Activated T-helper 17 cell treated with anti-CD3 and anti-CD28 coated beads, Interleukin-2, amount 50 U/mL, for 72 hours (primary cell): ENCODE measurements at regions not wholly inside any gene's neighbourhood (a gene's known extent, or its start where the extent isn't known, plus 50 kb on each side); places are given as distances from the start of the nearest gene placed in this dataset.
"Not testable (repeated sequence)": the region's sequence is repeated elsewhere in the genome, so short reads cannot be mapped to it uniquely, and the experiment has no call there.

Experiments used
- ATAC-seq: fragments of 150-1000 bp; cut with Tn5 transposase; replicated peaks from 2 replicates; pipeline ENCODE4 v1.10.0; 2021; ENCODE audit warnings: mild to moderate bottlenecking, moderate library complexity
- H3K27ac Mint-ChIP-seq: one replicate; pipeline ENCODE4 v1.8.0; 2022; ENCODE audit warnings: mixed read lengths
- H3K27me3 Mint-ChIP-seq: one replicate; pipeline ENCODE4 v1.8.0; 2022; ENCODE audit warnings: mixed read lengths
- H3K36me3 Mint-ChIP-seq: one replicate; pipeline ENCODE4 v1.8.0; 2022; ENCODE audit warnings: low read depth, mild to moderate bottlenecking, mixed read lengths
- H3K4me1 Mint-ChIP-seq: one replicate; pipeline ENCODE4 v1.8.0; 2022; ENCODE audit warnings: mixed read lengths
- H3K4me3 Mint-ChIP-seq: one replicate; pipeline ENCODE4 v1.8.0; 2022; ENCODE audit warnings: mild to moderate bottlenecking, mixed read lengths
- H3K9me3 Mint-ChIP-seq: one replicate; pipeline ENCODE4 v1.8.0; 2022; ENCODE audit warnings: mixed read lengths

DNA sequence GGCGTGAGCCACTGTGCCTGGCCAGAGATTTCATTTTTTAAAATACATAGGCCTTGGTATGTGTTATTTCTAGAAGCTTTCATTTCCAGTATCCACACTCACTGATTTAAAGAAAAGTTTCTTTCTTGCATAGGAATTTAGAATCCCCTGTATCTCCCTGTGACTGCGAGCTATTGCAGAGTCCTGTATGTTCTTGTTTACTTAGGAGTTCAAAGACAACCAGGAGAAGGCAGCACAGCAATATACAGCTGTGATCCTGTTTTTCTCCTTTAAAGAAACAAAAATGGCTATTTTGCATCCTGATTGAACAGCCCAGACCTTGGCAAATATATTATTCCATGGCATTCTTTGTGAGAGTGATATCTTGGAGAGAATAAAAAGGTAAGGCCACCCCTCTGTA, 185.0 kb upstream of the COX10 start:
- Mint-ChIP-seq H3K27ac (no peak overlapping the region), H3K27me3 (no peaks in the 10 kb centered on the region), H3K36me3 (no peaks in the 10 kb centered on the region), H3K4me3 (no peak overlapping the region), H3K9me3 (peaks cover 7% of the 10 kb centered on the region), H3K4me1 (no peaks in the 10 kb centered on the region)
- no peak for ATAC-seq

DNA sequence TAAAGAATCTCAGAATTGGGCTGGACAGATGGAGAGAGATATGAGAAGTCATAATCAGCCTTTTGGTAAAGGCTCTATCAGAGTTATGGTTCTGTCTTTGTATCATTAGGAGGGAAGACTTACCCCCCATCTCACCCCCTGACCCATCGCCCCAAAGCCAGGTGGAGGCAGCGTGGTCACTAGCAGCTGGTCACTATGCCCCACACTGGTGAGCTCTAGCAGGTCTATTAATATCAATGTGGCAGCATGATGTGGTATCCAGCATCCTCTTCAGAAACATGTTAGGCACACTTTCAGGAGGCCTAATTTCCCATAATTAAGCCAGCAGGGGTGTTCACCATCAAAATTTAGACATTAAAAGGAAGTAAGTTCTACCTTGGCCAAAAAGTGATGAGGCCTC, 183.8 kb upstream of the COX10 start:
- H3K9me3 Mint-ChIP-seq: peaks cover 7% of the 10 kb centered on the region
- no peak overlapping the region for H3K27ac Mint-ChIP-seq
- no peaks in the 10 kb centered on the region for H3K36me3 Mint-ChIP-seq
- H3K4me3 Mint-ChIP-seq: no peak overlapping the region
- no peaks in the 10 kb centered on the region for H3K4me1 Mint-ChIP-seq
- no peak for ATAC-seq
- H3K27me3 Mint-ChIP-seq: no peaks in the 10 kb centered on the region

DNA sequence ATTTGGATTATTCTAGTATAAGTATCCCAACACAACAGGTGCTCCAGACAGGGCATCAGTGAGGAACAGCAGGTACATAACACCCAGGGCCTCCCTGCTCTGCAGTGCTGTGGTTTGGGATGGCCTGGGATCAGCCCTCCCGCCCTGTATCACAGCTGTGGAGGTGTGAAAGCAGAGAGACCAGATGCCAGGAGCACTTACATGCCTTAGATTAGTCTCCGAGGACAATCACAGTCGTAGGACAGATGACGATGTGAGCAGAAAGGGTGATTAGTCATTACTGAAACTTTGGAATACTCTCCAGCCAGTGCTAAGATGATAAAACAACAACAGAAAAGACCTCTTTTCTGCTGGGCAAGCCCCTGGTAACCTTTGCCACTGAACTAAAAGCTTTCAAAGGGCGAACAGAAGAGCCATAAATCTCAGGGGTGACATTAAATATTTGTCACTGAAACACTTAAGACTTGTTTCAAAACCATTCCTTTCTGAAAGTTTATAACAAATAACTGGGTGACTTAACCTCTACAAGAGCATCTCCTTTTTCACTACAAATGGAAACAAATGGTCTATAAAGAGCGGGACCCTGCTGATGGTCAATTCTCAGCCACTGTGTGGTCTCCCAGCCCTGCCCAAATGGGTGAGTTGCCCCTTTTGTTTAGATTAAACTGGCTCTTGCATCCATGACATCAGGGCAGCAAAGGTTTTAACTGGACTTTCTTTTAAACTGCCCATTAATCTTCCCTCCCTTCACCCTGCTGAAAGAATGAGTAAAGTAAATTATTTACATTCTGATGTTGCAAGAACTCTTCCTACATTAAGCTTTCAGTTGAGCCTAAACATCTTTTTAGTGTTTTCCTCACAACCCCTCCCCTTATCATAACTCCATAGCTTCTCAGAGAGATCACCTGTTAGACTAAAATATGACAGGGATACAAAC, 183.1 kb upstream of the COX10 start:
- Mint-ChIP-seq H3K27me3 (no peaks in the 10 kb centered on the region), H3K9me3 (peaks cover 7% of the 10 kb centered on the region), H3K4me3 (no peak overlapping the region), H3K27ac (no peak overlapping the region), H3K36me3 (no peaks in the 10 kb centered on the region), H3K4me1 (no peaks in the 10 kb centered on the region)
- no peak for ATAC-seq

DNA sequence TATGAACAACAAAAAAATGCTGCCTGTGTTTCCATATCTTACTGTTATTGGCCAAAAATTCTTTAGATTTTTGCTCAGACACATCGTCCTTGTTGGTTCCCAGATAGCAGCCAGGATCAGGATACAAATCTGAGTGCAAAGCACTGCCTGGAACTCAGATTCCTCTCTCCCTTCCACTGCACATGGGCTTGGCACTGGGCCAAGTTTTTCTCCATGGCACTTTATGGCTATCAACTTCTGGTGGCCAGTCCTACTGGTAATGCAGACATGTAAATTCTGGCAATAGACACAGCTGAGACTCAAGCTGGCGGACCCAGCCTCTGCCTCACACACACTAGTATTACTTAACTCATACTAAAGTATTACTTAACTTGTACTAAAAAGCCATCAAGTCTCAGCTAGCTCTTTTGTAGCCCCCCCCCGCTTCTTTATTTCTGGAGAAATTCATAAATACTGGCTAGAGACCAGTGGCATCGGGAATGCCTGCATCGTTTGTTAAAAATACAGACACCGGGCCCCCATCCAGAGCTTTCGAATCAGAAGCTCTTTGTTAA, 181.2 kb upstream of the COX10 start:
- H3K9me3 Mint-ChIP-seq: no peaks in the 10 kb centered on the region
- H3K4me3 Mint-ChIP-seq: no peak overlapping the region
- no peaks in the 10 kb centered on the region for H3K27me3 Mint-ChIP-seq
- H3K27ac Mint-ChIP-seq: no peak overlapping the region
- no peaks in the 10 kb centered on the region for H3K4me1 Mint-ChIP-seq
- H3K36me3 Mint-ChIP-seq: no peaks in the 10 kb centered on the region
- no peak for ATAC-seq

DNA sequence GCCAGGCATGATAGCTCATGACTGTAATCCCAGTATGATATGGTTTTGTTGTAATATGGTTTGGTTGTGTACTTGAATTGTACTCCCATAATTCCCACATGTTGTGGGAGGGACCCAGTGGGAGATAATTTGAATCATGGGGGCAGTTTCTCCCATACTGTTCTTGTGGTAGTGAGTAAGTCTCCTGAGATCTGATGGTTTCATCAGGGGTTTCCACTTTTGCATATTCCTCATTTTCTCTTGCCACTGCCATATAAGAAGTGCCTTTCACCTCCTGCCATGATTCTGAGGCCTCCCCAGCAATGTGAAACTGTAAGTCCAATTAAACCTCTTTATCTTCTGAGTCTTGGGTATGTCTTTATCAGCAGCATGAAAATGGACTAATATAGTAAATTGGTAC, 160.3 kb upstream of the COX10 start:
- H3K4me3 Mint-ChIP-seq, H3K36me3 Mint-ChIP-seq, H3K27me3 Mint-ChIP-seq, H3K4me1 Mint-ChIP-seq, H3K9me3 Mint-ChIP-seq, H3K27ac Mint-ChIP-seq, ATAC-seq: not testable (repeated sequence)

DNA sequence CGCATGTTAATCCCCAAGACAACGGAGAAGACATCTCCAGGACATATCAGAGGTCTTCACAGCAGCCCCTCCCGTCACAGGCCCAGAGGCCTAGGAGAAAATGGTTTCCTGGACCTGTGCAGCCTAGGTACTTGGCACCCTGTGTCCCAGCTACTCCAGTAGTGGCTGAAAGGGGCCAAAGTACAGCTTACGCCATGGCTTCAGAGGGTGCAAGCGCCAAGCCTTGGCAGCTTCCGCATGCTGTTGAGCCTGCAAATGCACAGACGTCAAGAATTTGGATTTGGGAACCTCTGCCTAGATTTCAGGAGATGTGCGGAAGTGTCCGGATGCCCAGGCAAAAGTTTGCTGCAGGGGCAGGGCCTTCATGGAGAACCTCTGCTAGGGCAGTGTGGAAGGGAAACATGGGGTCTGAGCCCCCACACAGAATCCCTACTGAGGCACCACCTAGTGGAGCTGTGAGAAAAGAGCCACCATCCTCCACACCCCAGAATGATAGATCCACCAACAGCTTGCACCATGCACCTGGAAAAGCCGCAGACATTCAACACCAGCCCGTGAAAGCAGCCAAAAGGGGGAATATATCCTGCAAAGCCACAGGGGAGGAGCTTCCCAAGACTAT, 159.3 kb upstream of the COX10 start:
- Mint-ChIP-seq H3K27ac (no peak overlapping the region), H3K4me3 (no peak overlapping the region), H3K27me3 (no peaks in the 10 kb centered on the region), H3K9me3 (no peaks in the 10 kb centered on the region), H3K36me3 (no peaks in the 10 kb centered on the region), H3K4me1 (no peaks in the 10 kb centered on the region)
- ATAC-seq: no peak

DNA sequence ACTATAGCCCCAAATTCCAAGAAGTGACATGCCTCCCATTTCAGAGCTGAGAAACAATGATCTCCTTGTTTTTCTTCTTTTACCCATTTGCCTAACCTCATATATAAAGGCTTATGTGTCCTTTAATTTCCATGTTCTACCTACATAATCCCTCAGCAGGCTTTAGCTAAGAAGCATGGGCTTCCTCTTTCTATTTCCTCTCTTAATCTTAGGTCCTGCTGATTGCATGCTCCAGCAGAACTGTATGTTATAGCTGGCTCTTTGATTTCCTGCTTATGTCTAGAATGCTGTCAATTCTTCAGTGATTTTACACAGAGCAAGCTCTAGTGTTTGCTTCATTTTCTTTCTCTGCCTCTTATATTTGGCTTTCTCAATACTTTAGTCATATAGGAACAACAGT, 151.7 kb upstream of the COX10 start:
- Mint-ChIP-seq H3K27me3 (no peaks in the 10 kb centered on the region), H3K36me3 (no peaks in the 10 kb centered on the region), H3K4me1 (no peaks in the 10 kb centered on the region), H3K27ac (no peak overlapping the region), H3K4me3 (no peak overlapping the region), H3K9me3 (no peaks in the 10 kb centered on the region)
- no peak for ATAC-seq

DNA sequence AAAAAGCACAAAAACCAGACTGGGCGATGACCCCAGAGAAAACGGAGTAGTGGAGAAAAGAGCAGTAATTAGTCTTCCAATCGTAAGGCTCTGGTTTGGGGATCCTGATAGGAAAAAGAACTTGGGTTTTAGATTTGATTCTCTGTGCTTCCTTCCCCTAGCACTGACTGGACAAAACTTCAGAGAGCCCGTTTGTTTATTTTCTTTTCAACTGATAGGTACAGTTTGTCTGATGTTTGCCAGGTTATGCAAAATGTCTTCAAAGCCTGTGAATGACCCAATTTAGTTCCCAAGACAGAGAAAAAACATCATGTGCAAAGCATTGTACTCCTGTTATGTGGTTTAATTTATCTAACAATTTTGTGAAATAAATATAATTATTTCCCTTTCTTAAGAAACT, 151.1 kb upstream of the COX10 start:
- no peak overlapping the region for H3K4me3 Mint-ChIP-seq
- no peak for ATAC-seq
- H3K27me3 Mint-ChIP-seq: no peaks in the 10 kb centered on the region
- no peaks in the 10 kb centered on the region for H3K36me3 Mint-ChIP-seq
- H3K27ac Mint-ChIP-seq: no peak overlapping the region
- H3K4me1 Mint-ChIP-seq: no peaks in the 10 kb centered on the region
- H3K9me3 Mint-ChIP-seq: no peaks in the 10 kb centered on the region

DNA sequence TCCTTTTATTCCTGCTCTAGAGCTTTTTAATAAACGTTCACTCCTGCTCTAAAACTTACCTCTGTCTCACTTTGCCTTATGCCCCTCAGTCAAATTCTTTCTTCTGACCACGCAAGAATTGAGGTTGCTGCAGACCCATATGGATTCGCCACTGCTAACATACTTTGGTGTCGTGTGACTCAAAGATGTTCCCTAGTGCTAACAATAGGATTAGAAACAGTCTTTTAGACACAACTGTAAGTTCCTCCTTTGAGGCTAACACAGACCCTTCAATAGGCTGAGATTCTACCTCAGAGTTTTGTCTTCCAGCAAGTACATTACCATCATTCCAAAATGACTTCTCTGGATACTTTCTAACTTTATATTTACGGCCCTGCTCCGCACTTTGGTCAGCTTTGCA, 149.5 kb upstream of the COX10 start:
- ATAC-seq: no peak
- H3K9me3 Mint-ChIP-seq: no peaks in the 10 kb centered on the region
- no peak overlapping the region for H3K4me3 Mint-ChIP-seq
- H3K4me1 Mint-ChIP-seq: no peaks in the 10 kb centered on the region
- no peaks in the 10 kb centered on the region for H3K27me3 Mint-ChIP-seq
- no peaks in the 10 kb centered on the region for H3K36me3 Mint-ChIP-seq
- no peak overlapping the region for H3K27ac Mint-ChIP-seq

DNA sequence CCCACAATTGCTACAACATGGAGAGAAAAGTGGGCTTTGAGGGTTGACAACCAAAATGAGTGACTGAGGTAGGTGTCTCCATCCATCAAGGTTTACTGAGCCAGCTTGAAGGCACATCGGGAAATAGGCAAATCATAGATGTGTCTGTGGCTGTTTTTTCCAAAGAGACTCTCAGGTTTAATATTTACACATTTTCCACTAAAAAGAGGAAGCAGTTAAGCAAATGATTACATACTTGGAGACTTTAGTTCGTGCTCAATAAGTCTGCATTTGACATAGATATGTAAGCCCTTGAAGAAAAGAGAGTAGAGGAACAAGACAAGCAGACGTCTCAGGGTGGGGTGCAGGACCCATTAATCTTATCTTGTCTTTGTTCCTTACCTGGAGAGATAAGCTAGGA, 148.9 kb upstream of the COX10 start:
- Mint-ChIP-seq H3K27me3 (no peaks in the 10 kb centered on the region), H3K4me1 (no peaks in the 10 kb centered on the region), H3K36me3 (no peaks in the 10 kb centered on the region), H3K27ac (no peak overlapping the region), H3K4me3 (no peak overlapping the region), H3K9me3 (no peaks in the 10 kb centered on the region)
- ATAC-seq: no peak

DNA sequence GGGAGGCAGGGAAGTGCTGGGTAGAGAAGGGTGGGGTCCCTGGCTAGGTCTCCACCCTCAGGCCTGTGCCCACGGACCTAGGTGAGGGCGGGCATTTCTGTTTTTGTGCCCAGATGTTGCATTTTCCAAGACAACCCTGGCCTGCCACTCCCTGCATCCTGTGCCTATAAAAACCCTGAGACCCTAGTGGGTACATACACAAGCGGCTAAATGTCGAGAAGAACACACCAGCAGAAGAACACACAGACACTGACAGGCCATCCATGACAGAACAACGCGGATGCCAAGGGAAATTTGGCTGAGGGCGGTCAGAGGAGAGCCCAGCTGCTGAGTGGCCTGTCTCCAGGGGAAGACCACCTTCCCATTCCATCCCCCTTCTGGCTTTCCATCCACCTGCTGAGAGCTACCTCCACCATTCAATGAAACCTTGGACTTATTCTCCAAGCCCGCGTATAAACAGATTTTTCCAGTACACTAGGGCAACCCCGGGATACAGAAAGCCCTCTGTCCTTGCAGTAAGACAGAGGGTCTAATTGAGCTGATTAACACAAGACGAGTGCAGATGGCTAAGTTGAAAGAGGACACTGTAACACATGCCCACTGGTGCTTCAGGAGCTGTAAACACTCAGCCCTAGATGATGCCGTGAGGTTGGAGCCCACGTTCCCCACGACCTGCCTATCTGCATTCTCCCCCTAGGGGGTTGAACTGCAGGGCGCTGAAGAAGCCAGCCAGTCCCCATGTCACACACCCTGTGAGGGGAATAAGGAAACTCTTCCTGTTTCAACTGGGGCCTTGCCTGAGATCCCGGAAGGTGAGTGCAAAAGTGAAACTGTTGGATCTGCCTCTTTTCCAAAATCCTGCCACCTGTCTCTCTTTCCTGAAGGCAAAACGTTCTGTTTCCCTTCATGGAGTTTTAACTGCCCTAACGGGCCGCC, 147.2 kb upstream of the COX10 start:
- Mint-ChIP-seq H3K27me3 (no peaks in the 10 kb centered on the region), H3K9me3 (no peaks in the 10 kb centered on the region), H3K27ac (no peak overlapping the region), H3K4me1 (no peaks in the 10 kb centered on the region), H3K36me3 (no peaks in the 10 kb centered on the region), H3K4me3 (no peak overlapping the region)
- no peak for ATAC-seq

DNA sequence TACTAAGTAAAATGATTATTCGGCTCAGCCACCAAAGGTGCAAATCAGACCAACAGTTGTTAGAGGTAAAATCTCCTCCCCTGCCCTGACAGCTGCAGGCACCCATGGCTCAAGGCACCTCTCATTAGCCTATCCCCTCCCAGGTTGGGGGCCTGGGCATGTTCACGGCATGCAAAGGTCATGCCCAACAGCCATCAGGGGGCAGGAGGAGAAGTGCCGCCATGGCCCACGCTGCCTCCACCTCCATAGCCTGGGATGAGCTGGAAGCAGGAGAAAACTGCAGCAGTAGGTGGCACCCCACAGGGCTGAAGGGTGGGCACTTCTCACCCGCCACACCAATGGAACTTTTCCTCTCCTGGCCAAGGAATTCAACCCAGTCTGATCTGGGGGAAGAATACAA, 146.4 kb upstream of the COX10 start:
- Mint-ChIP-seq H3K4me3 (no peak overlapping the region), H3K36me3 (no peaks in the 10 kb centered on the region), H3K4me1 (no peaks in the 10 kb centered on the region), H3K27ac (no peak overlapping the region), H3K9me3 (no peaks in the 10 kb centered on the region), H3K27me3 (no peaks in the 10 kb centered on the region)
- no peak for ATAC-seq

DNA sequence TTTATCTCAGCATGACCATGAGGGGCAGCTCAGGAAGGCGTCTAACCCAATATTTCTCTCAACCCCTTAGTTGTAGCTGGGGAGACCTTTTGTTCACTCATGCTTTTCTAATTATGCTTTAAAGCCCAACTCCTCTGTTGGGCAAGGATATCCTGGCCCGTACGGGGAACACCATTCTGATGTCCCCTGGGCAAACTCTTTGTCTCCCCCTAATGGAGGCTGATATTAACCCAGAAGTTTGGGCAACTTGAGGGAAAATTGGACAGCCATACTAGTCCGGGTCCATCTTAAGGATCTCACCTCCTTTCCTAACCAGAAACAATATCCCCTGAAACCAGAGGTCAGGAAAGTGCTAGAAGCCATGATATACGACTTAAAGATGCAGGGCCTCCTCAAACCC, 143.7 kb upstream of the COX10 start:
- H3K27me3 Mint-ChIP-seq: no peaks in the 10 kb centered on the region
- no peak overlapping the region for H3K27ac Mint-ChIP-seq
- no peaks in the 10 kb centered on the region for H3K36me3 Mint-ChIP-seq
- ATAC-seq: no peak
- no peaks in the 10 kb centered on the region for H3K4me1 Mint-ChIP-seq
- peaks cover 3% of the 10 kb centered on the region for H3K9me3 Mint-ChIP-seq
- no peak overlapping the region for H3K4me3 Mint-ChIP-seq

DNA sequence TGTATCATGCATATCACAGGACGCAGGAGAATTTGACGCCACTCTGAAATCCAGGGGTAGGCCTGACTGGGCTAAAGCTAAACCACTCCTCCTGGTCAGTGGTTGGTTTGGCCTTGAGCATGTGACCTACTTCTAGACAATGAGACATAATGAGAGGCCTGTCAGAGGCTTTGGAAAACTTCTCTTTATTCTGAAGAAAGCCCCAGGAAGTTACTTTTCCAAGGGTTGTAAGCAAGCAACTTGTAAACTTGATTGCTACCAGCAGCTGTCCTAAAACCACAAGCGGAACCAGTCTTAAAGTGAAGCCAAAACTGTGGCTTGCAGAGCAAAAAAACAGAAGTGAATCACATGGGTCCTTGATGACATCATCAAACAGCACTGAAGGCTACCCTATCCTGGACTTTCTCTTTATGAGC, 138.2 kb upstream of the COX10 start:
- Mint-ChIP-seq H3K27ac (no peak overlapping the region), H3K27me3 (no peaks in the 10 kb centered on the region), H3K4me1 (no peaks in the 10 kb centered on the region), H3K4me3 (no peak overlapping the region), H3K36me3 (no peaks in the 10 kb centered on the region), H3K9me3 (peaks cover 3% of the 10 kb centered on the region)
- ATAC-seq: no peak
